GM21529 (cell line): ENCODE measurements at regions not wholly inside any gene's neighbourhood (a gene's known extent, or its start where the extent isn't known, plus 50 kb on each side); places are given as distances from the start of the nearest gene placed in this dataset.
A peak's percentile ranks its signal among the peaks of the same experiment; 100 is the strongest.
"Not testable (repeated sequence)": the region's sequence is repeated elsewhere in the genome, so short reads cannot be mapped to it uniquely, and the experiment has no call there.

Source experiments
- ATAC-seq: cut with Tn5 transposase; IDR thresholded peaks from one replicate; pipeline ENCODE4 v1.9.1; 2021; ENCODE audit not compliant: unreplicated experiment

- ATAC-seq = not testable (repeated sequence)
Measured at GRCh38 chr19:23984911-23985310, 70.2 kb downstream of the ZNF726 start.

- no peak for ATAC-seq
Measured at GRCh38 chr19:23986623-23987022, 71.9 kb downstream of the ZNF726 start.

DNA sequence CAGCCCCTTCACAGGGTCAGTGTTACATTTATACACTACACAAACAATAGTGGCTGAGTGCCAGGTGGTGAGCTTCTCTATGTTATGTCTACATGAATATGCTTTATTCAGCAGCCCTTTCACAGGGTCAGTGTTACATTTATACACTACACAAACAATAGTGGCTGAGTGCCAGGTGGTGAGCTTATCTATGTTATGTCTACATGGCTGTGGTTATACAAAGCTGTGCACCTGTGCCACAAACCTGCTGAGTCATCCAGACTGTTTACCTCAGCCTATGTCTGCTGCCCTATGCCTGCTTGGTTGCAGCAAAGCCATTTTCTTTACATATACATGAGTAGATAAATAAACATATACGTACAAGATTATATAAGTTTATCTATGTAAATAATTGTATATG, 76.5 kb downstream of the ZNF726 start:
- no peak for ATAC-seq

DNA sequence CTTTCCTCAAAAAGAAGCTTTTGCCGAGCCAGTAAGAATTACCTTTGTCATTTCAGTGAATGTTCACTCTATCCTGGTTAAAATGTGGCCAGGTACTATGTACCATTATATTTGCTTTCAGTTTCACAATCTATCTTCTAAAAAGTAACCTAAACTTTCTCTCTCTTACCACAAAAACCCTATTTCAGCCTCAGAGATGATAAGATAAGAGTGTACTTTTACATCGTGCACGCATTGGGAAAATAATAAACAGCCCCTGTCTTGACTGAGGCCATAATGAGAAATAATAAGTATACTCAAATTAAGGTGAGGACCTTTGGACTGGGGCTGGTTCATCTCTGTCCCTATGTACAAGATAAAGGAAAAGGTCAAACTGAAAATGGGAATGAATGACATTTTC, 77.7 kb downstream of the ZNF726 start:
- ATAC-seq = no peak

- no peak for ATAC-seq
Measured at GRCh38 chr19:23993440-23993839, 78.8 kb downstream of the ZNF726 start.

DNA sequence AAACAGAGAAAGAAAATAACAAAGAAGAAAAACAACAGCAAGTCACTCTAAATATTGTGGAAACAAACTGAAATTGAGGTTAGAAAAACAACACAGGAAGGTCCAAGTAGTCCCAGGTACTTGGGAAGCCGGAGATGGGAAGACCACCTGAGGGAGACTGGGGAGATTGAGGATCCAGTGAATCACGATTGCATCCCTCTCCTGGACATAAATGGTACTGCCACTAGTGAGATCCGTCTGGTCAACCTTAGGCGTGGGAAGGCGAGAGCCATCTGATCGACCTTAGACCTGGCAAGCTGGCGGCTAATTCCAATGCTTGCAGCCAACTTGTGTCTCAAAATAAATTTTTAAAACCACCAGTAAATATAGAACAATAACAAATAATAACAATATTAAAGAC, 81.9 kb downstream of the ZNF726 start:
- no peak for ATAC-seq

- ATAC-seq = no peak
Measured at GRCh38 chr19:23998568-23998967, 83.9 kb downstream of the ZNF726 start.

DNA sequence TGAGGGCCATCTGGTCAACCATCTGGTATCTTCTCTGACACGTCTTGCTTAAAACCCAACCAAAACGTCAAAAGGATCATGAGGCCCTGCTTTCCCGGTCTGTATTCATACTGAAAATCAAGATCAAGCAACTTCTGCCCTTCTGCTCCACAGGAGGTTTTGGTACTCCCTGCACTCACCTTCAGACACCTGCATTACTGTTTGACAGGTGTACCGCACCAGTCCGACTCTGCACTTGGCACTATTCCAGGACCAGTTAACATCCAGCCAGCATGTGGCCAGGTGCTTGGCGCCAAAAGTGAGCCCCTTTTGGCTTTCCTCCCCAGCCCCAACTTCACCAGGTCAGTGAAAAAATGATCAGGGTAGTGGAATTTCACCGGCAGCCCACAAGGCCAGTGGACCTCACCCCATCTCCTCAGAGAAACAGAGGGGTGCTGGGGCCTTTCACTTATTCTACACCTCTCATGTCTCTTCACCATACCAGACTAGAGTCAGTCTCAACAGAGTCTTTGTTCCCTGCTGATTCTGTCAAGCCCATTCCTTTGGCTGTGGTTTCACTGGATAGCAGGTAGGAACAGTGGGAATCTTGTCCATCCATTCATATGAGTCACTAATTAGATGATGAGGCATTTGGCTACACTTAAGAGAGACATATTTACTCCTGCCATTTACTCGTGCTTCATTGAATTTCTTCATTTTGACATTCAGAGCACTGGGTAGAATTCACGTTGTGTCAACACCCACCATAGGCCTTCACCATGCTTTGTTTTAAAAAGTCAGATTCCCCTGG, 85.3 kb downstream of the ZNF726 start:
- no peak for ATAC-seq

DNA sequence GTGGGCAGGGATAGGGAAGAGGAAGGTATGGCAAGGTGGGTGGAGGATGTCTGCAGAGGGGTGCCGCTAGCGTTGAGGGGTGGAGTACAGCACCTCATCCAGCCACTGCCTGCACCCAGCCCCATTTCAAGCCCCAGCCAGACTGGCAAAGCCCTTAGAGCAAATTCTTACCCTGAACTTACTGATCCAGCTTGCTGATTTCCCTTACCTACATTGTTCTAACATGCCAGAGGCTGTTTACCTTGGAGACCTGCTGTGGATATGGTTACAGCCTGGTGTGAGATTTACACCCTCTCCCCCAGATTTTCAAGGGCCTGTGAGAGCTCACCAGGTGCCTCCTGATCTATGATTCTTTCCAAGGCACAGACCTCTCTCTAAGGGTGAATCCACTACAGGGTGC, 86.0 kb downstream of the ZNF726 start:
- ATAC-seq = no peak

- ATAC-seq = no peak
Measured at GRCh38 chr19:24002256-24002945, 84.6 kb upstream of the ZNF254 start.

- no peak for ATAC-seq
Measured at GRCh38 chr19:24003537-24003936, 83.5 kb upstream of the ZNF254 start.

DNA sequence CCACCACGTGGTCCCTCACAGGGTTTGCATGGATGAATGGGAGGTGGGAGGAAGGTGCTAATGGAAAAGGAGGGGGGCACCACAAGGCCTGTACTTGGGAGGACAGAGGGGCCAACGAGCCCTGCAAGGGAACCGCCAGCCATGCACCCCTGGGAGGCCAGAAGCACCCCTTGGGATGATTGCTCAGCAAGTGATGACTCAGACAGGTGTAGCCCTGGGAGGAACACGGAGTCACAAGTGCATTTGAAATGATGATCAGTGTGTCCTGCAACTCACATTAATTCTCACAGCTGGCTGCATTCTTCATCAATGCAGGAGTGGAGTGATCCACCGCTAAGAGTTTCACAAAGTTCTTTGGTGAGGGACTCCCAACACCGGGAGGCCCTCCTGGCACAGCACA, 82.8 kb upstream of the ZNF254 start:
- no peak for ATAC-seq

- ATAC-seq = no peak
Measured at GRCh38 chr19:24029941-24030636, 56.9 kb upstream of the ZNF254 start.

DNA sequence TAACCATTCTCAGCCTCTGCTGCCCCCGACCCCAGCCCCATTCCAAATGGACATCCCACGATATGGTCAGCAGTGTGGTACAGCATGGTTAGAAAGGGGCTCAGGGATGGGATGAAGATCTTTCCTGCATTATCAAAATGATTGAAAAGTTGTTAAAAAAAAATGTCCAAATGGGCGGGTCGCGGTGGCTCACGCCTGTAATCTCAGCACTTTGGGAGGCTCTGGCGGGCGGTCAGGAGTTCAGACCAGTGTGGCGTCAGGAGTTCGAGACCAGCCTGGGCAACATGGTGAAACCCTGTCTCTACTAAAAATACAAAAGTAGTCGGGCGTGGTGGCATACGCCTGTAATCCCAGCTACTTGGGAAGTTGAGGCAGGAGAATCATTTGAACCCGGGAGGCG, 54.3 kb upstream of the ZNF254 start:
- no peak for ATAC-seq

DNA sequence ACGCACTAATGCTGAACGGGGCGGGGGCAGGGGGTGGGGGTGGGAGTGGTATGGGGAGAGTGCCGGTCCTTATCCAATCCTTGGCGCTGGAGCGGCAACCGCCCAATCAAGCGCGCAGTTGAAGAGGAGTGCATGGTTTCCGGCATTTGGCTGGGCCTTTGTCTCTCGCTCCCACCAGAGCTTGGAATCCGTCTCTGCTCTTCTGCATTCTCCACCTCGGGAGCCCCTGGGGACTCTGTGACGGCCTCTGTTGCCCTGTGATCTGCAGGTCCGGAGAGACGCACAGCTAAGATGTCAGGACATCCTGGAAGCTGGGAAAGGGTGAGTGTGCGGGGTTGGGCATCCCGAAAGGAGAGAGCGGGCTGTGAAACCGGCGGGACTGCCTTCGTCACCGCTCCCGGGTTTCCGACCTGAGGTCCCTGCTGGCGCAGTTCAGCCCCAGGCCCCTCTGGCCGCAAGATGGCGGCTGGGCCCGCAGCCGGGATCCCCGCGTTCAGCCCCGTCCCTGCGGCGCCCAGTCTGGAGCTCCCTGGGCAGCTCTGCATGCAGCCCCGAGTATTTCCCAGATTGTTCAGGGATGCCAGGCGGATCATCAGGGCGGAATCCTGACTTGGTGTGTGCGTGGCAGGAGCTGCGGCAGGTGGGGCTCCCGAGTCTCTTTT, 53.6 kb upstream of the ZNF254 start:
- peak; percentile 94 for ATAC-seq

GRCh38 chr19:24033963-24034342, 53.0 kb upstream of the ZNF254 start:
- ATAC-seq = peak; percentile 31

DNA sequence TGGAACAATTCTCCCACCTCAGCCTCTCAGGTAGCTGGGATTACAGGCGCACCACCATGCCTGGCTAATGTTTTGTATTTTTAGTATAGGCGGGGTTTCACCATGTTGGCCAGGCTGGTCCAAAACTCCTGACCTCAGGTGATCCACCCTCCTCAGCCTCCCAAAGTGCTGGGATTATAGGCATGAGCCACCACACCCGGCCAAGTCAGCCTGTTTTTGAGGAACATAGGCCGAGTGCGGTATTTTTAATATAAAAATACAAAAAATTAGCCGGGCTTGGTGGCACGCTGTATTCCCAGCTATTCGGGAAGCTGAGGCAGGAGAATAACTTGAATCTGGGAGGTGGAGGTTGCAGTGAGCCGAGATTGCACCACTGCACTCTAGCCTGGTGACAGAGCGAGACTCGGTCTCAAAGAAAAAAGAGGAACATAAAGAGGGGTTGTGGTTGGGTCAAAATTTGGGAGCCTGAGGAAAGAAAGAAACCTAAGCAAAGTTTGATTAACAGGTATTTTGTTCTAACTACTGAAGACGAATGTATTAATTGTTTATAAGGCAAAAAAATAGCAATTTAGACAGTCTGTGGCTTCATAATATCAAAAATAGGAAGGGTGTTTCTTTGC, 51.6 kb upstream of the ZNF254 start:
- not testable (repeated sequence) for ATAC-seq
